HEK293 (cell line): ENCODE measurements at regions not wholly inside any gene's neighbourhood (a gene's known extent, or its start where the extent isn't known, plus 50 kb on each side); places are given as distances from the start of the nearest gene placed in this dataset.

ENCODE experiments used
- CTCF ChIP-seq: fragments of 450-650 bp; formaldehyde crosslinking; IDR thresholded peaks from 2 replicates; pipeline ENCODE4 v1.5.1; 2016; ENCODE audit warnings: missing biosample characterization, missing genetic modification characterization
- MEIS1 ChIP-seq: sonication (generic); formaldehyde crosslinking; IDR thresholded peaks from 2 replicates; pipeline ENCODE4 v1.8.1; 2022; ENCODE audit warnings: missing genetic modification reagents, mild to moderate bottlenecking, borderline replicate concordance
- SALL2 ChIP-seq: fragments of 450-650 bp; formaldehyde crosslinking; IDR thresholded peaks from 2 replicates; pipeline ENCODE4 v1.5.0; 2017; ENCODE audit warnings: missing biosample characterization, mild to moderate bottlenecking, missing genetic modification characterization, borderline replicate concordance
- YY1 ChIP-seq: fragments of 450-650 bp; formaldehyde crosslinking; IDR thresholded peaks from 2 replicates; pipeline ENCODE4 v1.5.1; 2018; ENCODE audit warnings: missing biosample characterization, missing genetic modification characterization
- ZFP3 ChIP-seq: fragments of 450-650 bp; formaldehyde crosslinking; IDR thresholded peaks from 2 replicates; pipeline ENCODE4 v1.5.1; 2016; ENCODE audit warnings: low read depth, missing biosample characterization, missing genetic modification characterization
- ZFP41 ChIP-seq: fragments of 450-650 bp; formaldehyde crosslinking; IDR thresholded peaks from 2 replicates; pipeline ENCODE4 v1.5.1; 2016; ENCODE audit warnings: missing biosample characterization, missing genetic modification characterization, borderline replicate concordance
- ZNF174 ChIP-seq: fragments of 450-650 bp; formaldehyde crosslinking; IDR thresholded peaks from 2 replicates; pipeline ENCODE4 v1.5.0; 2017; ENCODE audit warnings: missing biosample characterization, mild to moderate bottlenecking, missing genetic modification characterization
- ZNF19 ChIP-seq: fragments of 450-650 bp; formaldehyde crosslinking; IDR thresholded peaks from 2 replicates; pipeline ENCODE4; 2016; ENCODE audit warnings: missing biosample characterization, missing genetic modification characterization, low read depth
- ZNF24 ChIP-seq: fragments of 450-650 bp; formaldehyde crosslinking; IDR thresholded peaks from 2 replicates; pipeline ENCODE4 v1.5.1; 2016; ENCODE audit warnings: missing biosample characterization, missing genetic modification characterization
- ZNF354C ChIP-seq: fragments of 450-650 bp; formaldehyde crosslinking; IDR thresholded peaks from 2 replicates; pipeline ENCODE4 v1.5.1; 2016; ENCODE audit warnings: missing biosample characterization, missing genetic modification characterization, low read depth, borderline replicate concordance
- ZNF404 ChIP-seq: fragments of 450-650 bp; formaldehyde crosslinking; IDR thresholded peaks from 2 replicates; pipeline ENCODE4 v1.5.1; 2017; ENCODE audit warnings: missing biosample characterization, missing genetic modification characterization
- ZNF513 ChIP-seq: fragments of 450-650 bp; IDR thresholded peaks from 2 replicates; pipeline ENCODE4 v1.5.1; 2018; ENCODE audit warnings: missing biosample characterization, missing genetic modification characterization

- TF ChIP-seq ZFP41 (tag by site-specific recombination) (no peak), ZNF19 (no peak), ZNF513 (tag by site-specific recombination) (no peak), CTCF (no peak), SALL2 (tag by site-specific recombination) (no peak), ZNF404 (tag by site-specific recombination) (no peak), ZNF174 (no peak), ZNF354C (tag by site-specific recombination) (no peak), YY1 (tag by site-specific recombination) (no peak), ZFP3 (tag by site-specific recombination) (no peak), MEIS1 (no peak), ZNF24 (tag by site-specific recombination) (no peak)
These were observed 442.5 kb downstream of the KCNH5 start for GRCh38 chr14:62602712-62603111.
